Right forelimb (tissue), 1 donor: ENCODE measurements at regions not wholly inside any gene's neighbourhood (a gene's known extent, or its start where the extent isn't known, plus 50 kb on each side); places are given as distances from the start of the nearest gene placed in this dataset.

Source experiments
- DNase-seq: peaks from one replicate; pipeline ENCODE4 v3.0.0-alpha.2; 2018

GRCh38 chr4:58935332-58935731 lies 1825.1 kb upstream of the IGFBP7 start:
- DNase-seq = no peak

GRCh38 chr4:58936436-58936835 lies 1826.3 kb upstream of the IGFBP7 start:
- no peak for DNase-seq

GRCh38 chr4:58940167-58940566 lies 1830.0 kb upstream of the IGFBP7 start:
- DNase-seq = no peak

- no peak for DNase-seq
These were observed 1831.1 kb upstream of the IGFBP7 start for GRCh38 chr4:58941286-58941685.

GRCh38 chr4:58953575-58953974 lies 1843.4 kb upstream of the IGFBP7 start:
- DNase-seq = no peak

- DNase-seq = no peak
These were observed 1847.5 kb upstream of the IGFBP7 start for GRCh38 chr4:58957711-58958110.

GRCh38 chr4:58961283-58961682 lies 1851.1 kb upstream of the IGFBP7 start:
- DNase-seq = no peak

- DNase-seq = no peak
These were observed 1851.7 kb upstream of the IGFBP7 start for GRCh38 chr4:58961925-58962324.

GRCh38 chr4:58962424-58962823 lies 1852.2 kb upstream of the IGFBP7 start:
- no peak for DNase-seq

- DNase-seq = no peak
These were observed 1871.6 kb upstream of the IGFBP7 start for GRCh38 chr4:58981828-58982227.

- DNase-seq = no peak
These were observed 1873.7 kb upstream of the IGFBP7 start for GRCh38 chr4:58983887-58984286.

GRCh38 chr4:59002148-59002547 lies 1892.0 kb upstream of the IGFBP7 start:
- DNase-seq = no peak

GRCh38 chr4:59024257-59024656 lies 1914.1 kb upstream of the IGFBP7 start:
- no peak for DNase-seq

GRCh38 chr4:59037812-59038211 lies 1927.6 kb upstream of the IGFBP7 start:
- no peak for DNase-seq

- no peak for DNase-seq
These were observed 1928.9 kb upstream of the IGFBP7 start for GRCh38 chr4:59039046-59039445.

- no peak for DNase-seq
These were observed 1934.2 kb upstream of the IGFBP7 start for GRCh38 chr4:59044286-59044900.

GRCh38 chr4:59054086-59054485 lies 1943.9 kb upstream of the IGFBP7 start:
- DNase-seq = no peak

GRCh38 chr4:59057804-59058203 lies 1947.6 kb upstream of the IGFBP7 start:
- DNase-seq = no peak

GRCh38 chr4:59058543-59058942 lies 1948.4 kb upstream of the IGFBP7 start:
- DNase-seq = no peak

- DNase-seq = no peak
These were observed 1950.0 kb upstream of the IGFBP7 start for GRCh38 chr4:59060002-59060846.

- DNase-seq = no peak
These were observed 1950.7 kb upstream of the IGFBP7 start for GRCh38 chr4:59060895-59061294.

GRCh38 chr4:59063015-59063720 lies 1953.0 kb upstream of the IGFBP7 start:
- no peak for DNase-seq

- no peak for DNase-seq
These were observed 1958.7 kb upstream of the IGFBP7 start for GRCh38 chr4:59068722-59069418.
